ENCODE measurements at regions not wholly inside any gene's neighbourhood (a gene's known extent, or its start where the extent isn't known, plus 50 kb on each side); places are given as distances from the start of the nearest gene placed in this dataset.

GRCh38 chr13:40304391-40304790 lies 362.1 kb downstream of the FOXO1 start:
- TF ChIP-seq CTCF (conservative IDR thresholded peaks at IDR 0.05; ENCODE audit: low read length) (no peak), EZH2phosphoT487 (IDR thresholded peaks at IDR 0.05; ENCODE audit: borderline replicate concordance, low read depth, low read length) (no peak)
